ENCODE measurements at regions not wholly inside any gene's neighbourhood (a gene's known extent, or its start where the extent isn't known, plus 50 kb on each side); places are given as distances from the start of the nearest gene placed in this dataset.

DNA sequence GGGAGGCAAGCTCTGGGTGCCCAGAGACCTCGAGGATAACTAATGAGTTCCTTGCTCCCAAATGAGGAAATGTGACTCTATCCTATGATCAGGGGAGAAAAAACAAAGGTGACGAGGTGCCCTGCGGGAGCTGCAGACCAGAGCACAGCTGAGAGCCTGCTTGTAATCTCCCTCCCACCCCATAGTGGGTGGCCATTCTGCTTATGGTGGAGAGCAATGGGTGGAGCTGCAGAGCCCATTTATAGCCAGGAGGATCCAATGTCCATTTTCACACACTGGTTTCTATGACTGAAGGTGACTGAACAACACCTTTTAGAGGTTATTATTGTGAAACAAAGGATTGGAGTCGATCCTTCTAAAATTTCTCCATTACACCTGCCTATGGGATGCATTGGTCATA, 153.3 kb downstream of the COL6A3 start:
- DNase-seq (ENCODE audit: extremely low spot score, insufficient read length, low read depth) = no peak
- FAIRE-seq = no peak

DNA sequence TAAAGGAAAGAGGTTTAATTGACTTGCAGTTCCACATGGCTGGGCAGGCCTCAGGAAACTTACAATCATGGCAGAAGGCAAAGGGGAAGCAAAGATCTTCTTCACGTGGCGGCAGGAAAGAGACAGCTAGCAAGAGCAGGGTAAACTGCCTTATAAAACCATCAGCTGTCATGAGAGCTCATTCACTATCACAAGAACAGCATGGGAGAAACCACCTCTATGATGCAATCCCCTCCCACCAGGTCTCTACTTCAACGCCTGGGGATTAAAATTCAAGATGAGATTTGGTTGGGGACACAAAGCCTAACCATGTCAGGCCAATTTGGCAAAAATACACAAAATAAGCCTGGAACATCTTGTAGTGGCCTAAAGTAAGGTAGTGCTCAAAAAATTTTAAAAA, 152.6 kb downstream of the COL6A3 start:
- FAIRE-seq (no peak), DNase-seq (ENCODE audit: extremely low spot score, insufficient read length, low read depth) (no peak)

DNA sequence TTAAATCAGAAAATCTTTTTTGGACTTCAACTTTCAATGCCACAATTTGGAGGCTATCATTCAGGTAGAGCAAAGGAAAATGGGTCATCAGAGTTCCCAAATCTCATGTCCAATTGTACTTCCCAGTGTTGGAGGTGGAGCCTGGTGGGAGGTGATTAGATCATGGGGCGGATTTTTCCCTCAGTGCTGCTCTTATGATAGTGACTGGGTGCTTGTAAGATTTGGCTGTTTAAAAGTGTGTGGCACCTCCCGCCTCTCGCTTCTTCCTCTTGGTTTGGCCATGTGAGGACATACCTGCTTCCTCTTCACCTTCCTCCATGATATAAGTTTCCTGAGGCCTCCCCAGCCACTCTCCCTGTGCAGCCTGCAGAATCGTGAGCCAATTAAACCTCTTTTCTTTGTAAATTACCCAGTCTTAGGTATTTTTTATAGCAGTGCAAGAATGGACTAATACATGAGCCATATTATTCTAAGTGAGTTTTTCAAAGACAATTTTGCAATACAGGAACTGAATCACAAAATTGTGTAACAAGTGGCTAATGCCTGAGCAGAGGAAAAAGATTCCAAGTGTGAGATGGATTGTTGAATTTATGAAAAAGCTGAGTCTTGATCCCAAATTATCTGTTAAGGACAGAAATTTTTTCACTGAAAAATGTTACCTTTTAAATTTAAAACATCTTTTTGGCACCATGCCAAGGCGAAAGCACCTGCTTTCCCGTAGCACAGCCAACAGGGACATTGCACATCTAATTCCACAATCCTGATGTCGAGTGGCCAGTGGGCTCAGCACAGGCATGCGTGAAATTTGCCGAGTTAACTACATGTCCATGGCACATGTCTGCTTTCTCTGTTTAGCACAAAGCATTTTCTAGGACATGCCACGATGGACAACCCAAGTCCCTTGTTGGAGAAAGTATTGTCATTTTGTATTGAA, 150.9 kb downstream of the COL6A3 start:
- FAIRE-seq (no peak), DNase-seq (ENCODE audit: extremely low spot score, insufficient read length, low read depth) (no peak)

DNA sequence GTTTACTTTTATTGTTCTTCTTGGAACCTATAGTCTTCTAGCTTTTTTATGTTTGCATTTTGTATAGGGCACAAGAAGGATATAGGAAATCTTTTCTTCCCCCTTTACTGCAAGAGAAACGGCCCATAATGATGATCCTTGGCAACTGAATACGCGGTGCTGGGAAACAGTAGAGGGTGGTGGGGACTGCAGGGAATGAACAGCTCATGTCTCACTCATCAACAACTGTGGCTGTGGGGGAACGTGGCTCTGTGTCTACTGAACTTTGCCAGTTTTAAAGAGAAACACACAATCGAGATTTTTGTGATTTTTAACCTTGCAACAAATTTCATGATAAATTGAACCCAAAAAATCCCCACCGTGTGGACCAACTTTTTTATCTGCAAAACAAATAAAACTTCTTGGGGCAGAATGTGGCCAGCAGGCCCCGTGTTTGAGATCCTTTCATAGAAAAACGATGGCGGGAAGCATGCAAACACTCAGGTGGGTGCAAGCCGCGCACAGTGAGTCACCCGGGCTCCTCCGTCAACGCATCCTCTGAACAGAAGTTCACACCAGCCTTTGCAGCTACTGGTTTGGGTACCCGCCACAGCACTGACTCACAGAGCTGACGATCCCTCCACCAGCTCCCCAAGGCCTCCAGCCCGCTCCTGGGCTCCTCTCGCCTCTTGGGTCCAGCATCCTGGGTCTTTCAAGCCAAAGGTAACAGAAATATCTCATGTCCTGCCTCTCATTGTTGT, 149.3 kb downstream of the COL6A3 start:
- FAIRE-seq (no peak), DNase-seq (ENCODE audit: extremely low spot score, insufficient read length, low read depth) (no peak)

DNA sequence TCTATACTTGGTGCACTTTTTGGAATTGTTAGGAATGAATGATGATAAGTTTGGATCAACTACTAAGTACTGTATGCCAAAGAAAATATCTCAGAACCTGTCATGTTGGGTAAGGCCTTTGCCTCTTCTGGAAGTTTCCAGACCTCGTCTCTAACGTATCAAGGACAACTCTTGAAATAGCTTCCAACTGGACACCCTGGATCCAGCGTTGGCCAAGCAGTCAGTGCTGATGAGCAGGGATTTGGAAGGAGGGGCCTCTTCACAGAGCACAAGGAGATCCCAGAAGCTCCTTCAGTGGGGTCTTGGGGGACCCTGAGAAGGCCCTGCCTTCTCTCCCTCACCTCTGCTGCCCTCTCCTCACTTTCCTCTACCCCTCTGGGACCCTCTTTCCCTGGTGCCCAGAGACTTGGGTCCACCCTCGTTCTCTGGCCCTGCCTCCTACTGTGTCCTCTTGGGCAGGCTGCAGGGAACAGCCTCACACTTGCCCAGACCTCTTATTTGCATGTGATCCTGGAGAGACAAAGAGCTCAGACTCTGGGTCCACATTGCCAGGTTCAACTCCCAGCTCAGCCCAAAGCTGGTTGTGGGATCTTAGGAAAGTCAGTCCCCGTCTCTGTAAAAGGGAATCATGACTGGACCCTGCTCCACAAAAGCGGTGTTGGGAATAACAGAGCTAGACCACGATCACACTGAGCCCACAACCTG, 145.8 kb downstream of the COL6A3 start:
- DNase-seq (ENCODE audit: extremely low spot score, insufficient read length, low read depth) (no peak), FAIRE-seq (no peak)

DNA sequence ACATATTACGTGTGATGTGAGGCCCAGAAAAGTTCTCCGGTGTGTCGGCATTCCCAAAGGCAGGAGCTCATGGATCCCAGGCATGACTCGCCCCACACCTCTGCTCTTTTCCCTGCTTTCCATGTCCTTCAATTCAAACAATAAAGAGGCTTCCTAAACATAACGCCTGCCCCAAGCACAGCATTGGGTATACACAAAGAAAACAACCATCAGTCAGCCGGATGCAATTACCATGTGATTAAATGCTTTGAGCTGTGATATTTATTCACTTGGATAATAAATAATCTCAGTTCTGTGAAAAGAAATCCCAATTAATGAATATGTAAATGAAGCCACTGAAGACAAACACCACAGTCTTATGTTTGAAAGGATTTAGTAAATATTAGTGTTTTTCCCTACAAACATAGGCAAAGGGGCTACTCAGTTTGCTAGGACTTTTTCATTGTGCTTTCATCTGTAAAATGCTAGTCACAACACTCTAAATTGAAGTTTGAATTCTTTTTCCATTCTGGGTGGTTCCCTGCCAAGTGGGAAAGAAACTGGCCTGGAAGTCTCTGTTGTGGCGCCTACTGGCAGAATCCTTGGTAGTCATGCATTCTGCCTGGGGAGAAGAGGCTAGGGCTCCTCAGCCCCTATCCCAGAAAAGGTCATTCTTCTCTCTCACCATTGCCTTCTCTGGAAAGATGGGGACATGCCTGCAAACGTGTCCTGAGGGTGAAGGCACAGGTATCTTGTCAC, 144.7 kb downstream of the COL6A3 start:
- no peak for FAIRE-seq

DNA sequence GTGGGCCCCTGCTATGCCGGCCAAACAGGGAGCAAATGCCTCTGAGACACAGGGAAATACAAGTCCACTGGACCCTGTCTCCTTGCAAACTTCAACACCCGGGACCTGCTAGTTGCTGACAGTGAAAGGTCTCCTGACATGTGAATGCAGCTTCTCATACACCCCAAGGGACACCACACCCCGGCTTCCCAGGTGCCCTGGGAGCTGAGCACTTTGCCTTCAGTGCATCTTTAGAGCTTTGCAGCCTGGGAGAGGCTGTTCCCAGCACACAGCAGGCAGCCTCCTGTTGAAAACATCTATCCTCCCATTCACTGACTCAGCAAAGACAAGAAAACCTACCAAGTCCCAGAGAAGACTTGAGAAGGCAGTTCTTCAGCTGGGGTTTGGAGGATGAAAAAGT, 143.4 kb downstream of the COL6A3 start:
- DNase-seq (ENCODE audit: extremely low spot score, insufficient read length, low read depth) (no peak), FAIRE-seq (no peak)

More for the DNA sequence above, 144.7 kb downstream of the COL6A3 start:
- no peak for DNase-seq (ENCODE audit: extremely low spot score, insufficient read length, low read depth)

DNA sequence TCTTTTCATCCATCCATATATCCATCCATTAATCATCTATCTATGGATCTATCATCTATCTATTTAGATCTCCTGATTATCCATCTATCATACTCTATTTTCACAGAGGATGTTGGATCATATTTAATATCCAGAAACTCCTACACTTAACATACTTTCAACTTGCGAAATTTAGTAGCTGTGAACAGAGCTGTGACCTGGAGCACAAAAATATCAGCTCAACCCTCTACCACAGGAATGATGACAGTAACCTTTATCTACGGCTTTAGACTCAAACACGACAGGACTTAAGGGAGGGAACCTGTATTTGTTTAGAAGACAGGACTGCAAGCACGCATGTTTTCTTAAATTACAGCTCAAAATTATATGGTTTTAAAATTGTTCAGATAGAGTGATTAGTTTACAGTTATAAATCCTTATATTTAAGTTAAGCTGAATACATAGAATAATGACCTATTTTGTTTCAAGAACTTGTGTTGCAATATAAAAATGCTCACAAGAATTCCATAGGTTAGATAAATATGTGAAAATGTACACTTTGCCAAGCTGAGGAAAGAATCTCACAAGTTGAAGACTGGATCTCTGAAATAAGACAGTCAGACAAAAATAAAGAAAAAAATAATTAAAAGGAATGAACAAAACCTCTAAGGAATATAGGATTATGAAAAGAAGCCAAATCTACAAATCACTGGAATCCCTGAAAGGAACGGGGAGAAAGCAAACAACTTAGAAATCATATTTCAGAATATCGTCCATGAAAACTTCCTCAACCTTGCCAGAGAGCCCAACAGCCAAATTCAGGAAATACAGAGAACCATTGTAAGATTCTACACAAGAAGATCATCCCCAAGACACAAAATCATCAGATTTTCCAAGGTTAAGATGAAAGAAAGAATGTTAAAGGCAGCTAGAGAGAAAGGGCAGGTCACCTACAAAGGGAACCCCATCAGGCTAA, 142.0 kb downstream of the COL6A3 start:
- DNase-seq (ENCODE audit: extremely low spot score, insufficient read length, low read depth) (no peak), FAIRE-seq (no peak)
